Stimulated activated naive CD4-positive, alpha-beta T cell (primary cell): ENCODE measurements at regions not wholly inside any gene's neighbourhood (a gene's known extent, or its start where the extent isn't known, plus 50 kb on each side); places are given as distances from the start of the nearest gene placed in this dataset.

Source experiments
- DNase-seq, 6 experiments: peaks; one replicate each; lab custom pipeline; 2025; lab: John Stamatoyannopoulos, UW

- DNase-seq = no peak
Observed at GRCh38 chr11:72525466-72525865, 91.1 kb upstream of the CLPB start.

GRCh38 chr11:72524711-72525110, 90.4 kb upstream of the CLPB start:
- DNase-seq = no peak

GRCh38 chr11:72523991-72524390, 89.7 kb upstream of the CLPB start:
- DNase-seq = no peak

DNA sequence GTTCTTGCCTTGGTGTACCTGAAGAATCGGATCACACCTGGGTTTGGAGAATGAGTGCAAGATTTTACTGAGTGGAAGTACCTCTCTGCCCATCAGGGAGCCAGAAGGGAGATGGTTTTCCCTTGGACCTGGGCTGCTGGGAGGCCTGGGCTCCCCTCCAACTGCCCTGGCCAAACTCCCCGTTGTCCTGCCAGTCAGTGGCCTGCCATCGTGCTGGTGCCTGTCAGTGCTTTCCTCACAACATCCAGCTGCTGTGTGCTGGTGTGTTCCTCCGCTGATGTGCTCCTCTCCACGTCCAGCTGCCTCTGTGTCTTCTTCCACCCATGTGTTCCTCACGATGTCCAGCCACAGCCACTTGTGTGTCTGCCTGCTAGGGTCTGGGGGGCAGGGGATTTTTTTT, 87.9 kb upstream of the CLPB start:
- no peak for DNase-seq

DNA sequence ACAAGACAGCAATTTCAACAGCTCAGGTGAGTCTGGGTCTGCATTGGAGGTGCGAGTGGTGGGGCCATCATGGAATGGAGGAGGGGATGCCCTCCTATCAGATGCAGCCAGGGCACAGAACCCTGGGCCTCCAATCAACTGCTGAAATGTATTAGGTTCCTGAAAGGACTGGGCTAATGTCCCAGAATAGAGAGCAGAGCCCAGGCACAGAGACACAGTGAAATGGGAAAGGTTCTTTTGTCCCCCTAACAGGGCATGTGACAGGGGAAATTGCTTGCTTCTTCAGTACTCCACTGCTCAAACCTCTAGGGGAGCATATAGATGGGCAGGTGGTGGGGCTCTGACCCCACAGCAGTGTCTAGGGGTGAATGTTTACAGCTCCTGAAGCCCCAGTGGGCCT, 87.3 kb upstream of the CLPB start:
- no peak for DNase-seq

- no peak for DNase-seq
Observed at GRCh38 chr11:72520815-72521214, 86.5 kb upstream of the CLPB start.

DNA sequence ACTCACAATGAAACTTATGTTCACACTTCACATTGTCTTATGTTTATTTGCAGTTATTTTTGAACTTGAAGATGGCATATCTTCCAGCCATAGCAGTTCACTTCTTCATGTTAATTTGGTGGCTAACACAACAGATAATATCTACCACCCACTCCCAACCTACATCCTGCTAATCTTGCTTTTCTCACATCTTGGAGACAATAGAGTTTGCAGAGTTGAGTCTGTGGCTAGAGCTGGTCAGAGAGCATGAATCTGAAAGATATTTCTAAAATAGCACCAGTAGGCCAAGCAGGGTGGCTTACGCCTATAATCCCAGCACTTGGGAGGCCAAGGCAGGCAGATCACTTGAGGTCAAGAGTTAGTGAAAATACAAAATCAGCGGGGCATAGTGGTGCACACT, 85.6 kb upstream of the CLPB start:
- DNase-seq = peak in 2 of 6 experiments; percentile 4 to 30

- DNase-seq = peak in 2 of 6 experiments; percentile 6 to 54
Observed at GRCh38 chr11:72519220-72519881, 85.0 kb upstream of the CLPB start.

DNA sequence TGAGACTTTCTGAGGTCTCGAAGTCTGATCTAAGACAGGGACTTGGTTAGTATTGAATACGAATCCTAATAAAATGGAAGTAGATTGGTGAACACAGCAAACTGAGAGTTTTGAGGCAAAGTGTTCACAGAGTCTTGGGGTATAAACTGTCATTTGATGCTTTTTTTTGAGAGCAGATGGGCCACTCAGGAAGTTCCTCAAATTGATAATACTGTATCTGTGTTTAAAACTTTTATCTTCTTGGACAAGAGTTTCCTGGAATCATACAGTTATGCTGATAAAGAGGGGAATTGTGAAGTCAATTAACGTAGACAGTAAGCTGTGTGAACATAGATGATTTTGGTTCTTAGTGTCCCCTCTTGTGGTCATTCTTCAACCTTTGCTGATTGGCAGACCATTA, 80.0 kb upstream of the CLPB start:
- no peak for DNase-seq

GRCh38 chr11:72513411-72513810, 79.1 kb upstream of the CLPB start:
- DNase-seq = no peak

- DNase-seq = no peak
Observed at GRCh38 chr11:72512956-72513355, 78.6 kb upstream of the CLPB start.

- DNase-seq = no peak
Observed at GRCh38 chr11:72511393-72512047, 77.2 kb upstream of the CLPB start.

- DNase-seq = no peak
Observed at GRCh38 chr11:72507050-72507449, 72.7 kb upstream of the CLPB start.

- DNase-seq = no peak
Observed at GRCh38 chr11:72497731-72498130, 63.4 kb upstream of the CLPB start.

DNA sequence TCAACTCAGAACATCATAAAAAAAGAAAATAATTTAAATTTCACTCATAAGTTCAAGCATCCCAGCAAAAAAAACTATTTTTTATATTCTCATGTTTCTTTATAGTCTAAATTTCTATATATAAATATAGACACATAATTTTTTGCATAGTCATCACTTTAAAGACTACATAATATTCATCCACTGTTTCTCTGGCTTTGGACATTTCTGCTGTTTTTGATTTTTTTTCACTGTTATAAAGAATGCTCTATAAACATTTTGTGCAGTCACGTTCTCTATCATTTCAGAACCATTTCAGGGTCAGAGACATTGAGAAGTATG, 59.7 kb upstream of the CLPB start:
- no peak for DNase-seq

GRCh38 chr11:72493426-72494108, 59.2 kb upstream of the CLPB start:
- no peak for DNase-seq

DNA sequence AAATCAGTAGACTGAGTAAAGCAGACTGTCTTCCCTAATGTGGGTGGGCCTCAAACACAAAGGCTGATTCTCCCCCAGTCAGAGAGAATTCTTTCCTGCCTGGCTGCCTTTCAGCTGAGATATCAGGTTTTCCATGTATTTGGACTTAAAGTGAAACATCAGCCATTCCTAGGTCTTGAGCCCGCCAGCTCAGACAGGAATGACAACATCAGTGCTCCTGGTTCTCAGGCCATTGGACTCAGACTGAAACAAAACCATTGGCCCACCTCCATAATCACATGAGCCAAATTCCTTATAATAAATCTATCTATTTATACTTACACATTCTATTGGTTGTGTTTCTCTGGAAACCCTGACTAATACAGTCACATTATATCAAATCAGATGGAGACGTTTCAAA, 56.7 kb upstream of the CLPB start:
- DNase-seq = no peak
